ENCODE measurements at regions not wholly inside any gene's neighbourhood (a gene's known extent, or its start where the extent isn't known, plus 50 kb on each side); places are given as distances from the start of the nearest gene placed in this dataset.

DNA sequence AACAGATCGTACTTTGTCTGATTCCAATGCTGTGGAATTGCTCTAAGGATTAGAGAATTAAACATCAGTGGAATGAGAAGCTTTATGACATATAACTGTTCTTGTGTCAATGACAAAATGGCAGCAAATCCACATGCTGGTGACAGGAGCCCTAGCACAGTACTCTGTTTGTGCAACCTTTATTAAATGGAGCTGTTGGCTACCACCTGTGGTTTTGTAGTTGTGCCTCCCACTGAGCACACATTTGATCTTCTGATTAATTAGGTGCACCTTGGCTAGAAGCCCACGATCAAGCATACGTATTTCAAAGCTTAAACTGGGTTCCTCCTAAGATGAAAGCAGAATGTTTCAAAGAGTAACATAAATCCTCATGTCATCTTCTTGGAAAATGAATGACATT is 394.0 kb upstream of the IGFBP7 start:
- no peaks in the 10 kb centered on the region for H3K36me3 Mint-ChIP-seq (ENCODE audit: low read depth)
- H3K27ac Mint-ChIP-seq, result no peak overlapping the region
- no peaks in the 10 kb centered on the region for H3K27me3 Mint-ChIP-seq
- peaks cover 4% of the 10 kb centered on the region for H3K9me3 Mint-ChIP-seq
- ATAC-seq (replicated peaks), result no peak
- no peaks in the 10 kb centered on the region for H3K4me1 Mint-ChIP-seq
- H3K4me3 Mint-ChIP-seq, result no peak overlapping the region

GRCh38 chr4:57501720-57502119 is 391.5 kb upstream of the IGFBP7 start:
- ATAC-seq (replicated peaks), result no peak
- H3K27me3 Mint-ChIP-seq, result no peaks in the 10 kb centered on the region
- no peaks in the 10 kb centered on the region for H3K36me3 Mint-ChIP-seq (ENCODE audit: low read depth)
- H3K27ac Mint-ChIP-seq, result no peak overlapping the region
- H3K9me3 Mint-ChIP-seq, result peaks cover 4% of the 10 kb centered on the region
- no peak overlapping the region for H3K4me3 Mint-ChIP-seq
- no peaks in the 10 kb centered on the region for H3K4me1 Mint-ChIP-seq

- no peak overlapping the region for H3K4me3 Mint-ChIP-seq
- no peaks in the 10 kb centered on the region for H3K27me3 Mint-ChIP-seq
- ATAC-seq (replicated peaks), result no peak
- H3K9me3 Mint-ChIP-seq, result peaks cover 1% of the 10 kb centered on the region
- no peak overlapping the region for H3K27ac Mint-ChIP-seq
- H3K4me1 Mint-ChIP-seq, result no peaks in the 10 kb centered on the region
- H3K36me3 Mint-ChIP-seq (ENCODE audit: low read depth), result no peaks in the 10 kb centered on the region
These were observed 389.6 kb upstream of the IGFBP7 start for GRCh38 chr4:57499786-57500185.

- H3K27ac Mint-ChIP-seq, result no peak overlapping the region
These were observed 388.1 kb upstream of the IGFBP7 start for GRCh38 chr4:57498251-57498650.

GRCh38 chr4:57496697-57497471 is 386.7 kb upstream of the IGFBP7 start:
- ATAC-seq (replicated peaks), result no peak
- no peak overlapping the region for H3K27ac Mint-ChIP-seq
- H3K9me3 Mint-ChIP-seq, result peaks cover 8% of the 10 kb centered on the region
- H3K27me3 Mint-ChIP-seq, result no peaks in the 10 kb centered on the region
- no peak overlapping the region for H3K4me3 Mint-ChIP-seq
- no peaks in the 10 kb centered on the region for H3K4me1 Mint-ChIP-seq
- no peaks in the 10 kb centered on the region for H3K36me3 Mint-ChIP-seq (ENCODE audit: low read depth)

More at GRCh38 chr4:57498251-57498650, 388.1 kb upstream of the IGFBP7 start:
- ATAC-seq (replicated peaks), result no peak
- H3K4me3 Mint-ChIP-seq, result no peak overlapping the region
- peaks cover 4% of the 10 kb centered on the region for H3K9me3 Mint-ChIP-seq
- no peaks in the 10 kb centered on the region for H3K27me3 Mint-ChIP-seq
- no peaks in the 10 kb centered on the region for H3K4me1 Mint-ChIP-seq
- no peaks in the 10 kb centered on the region for H3K36me3 Mint-ChIP-seq (ENCODE audit: low read depth)

DNA sequence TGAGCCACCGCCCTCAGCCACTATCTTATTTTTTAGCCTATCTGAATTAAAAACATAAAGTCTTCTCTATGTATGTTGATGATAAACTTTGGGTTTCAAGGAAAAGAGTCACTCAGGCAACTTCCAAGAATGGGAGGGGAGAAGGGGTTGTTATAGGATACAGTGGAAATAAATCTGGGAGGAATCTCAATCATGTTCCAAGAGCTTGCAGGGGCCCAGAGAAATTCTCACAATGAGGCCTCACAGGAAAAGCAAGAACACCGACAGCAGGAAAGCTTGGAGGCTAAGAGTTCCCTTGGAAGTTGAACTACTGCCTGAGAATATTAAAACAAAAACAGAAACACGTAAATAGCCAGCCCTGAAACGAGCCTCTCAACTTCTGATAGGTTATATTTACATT is 384.6 kb upstream of the IGFBP7 start:
- no peak overlapping the region for H3K27ac Mint-ChIP-seq
- H3K27me3 Mint-ChIP-seq, result no peaks in the 10 kb centered on the region
- no peaks in the 10 kb centered on the region for H3K4me1 Mint-ChIP-seq
- H3K36me3 Mint-ChIP-seq (ENCODE audit: low read depth), result no peaks in the 10 kb centered on the region
- H3K9me3 Mint-ChIP-seq, result peaks cover 16% of the 10 kb centered on the region
- ATAC-seq (replicated peaks), result no peak
- H3K4me3 Mint-ChIP-seq, result no peak overlapping the region

DNA sequence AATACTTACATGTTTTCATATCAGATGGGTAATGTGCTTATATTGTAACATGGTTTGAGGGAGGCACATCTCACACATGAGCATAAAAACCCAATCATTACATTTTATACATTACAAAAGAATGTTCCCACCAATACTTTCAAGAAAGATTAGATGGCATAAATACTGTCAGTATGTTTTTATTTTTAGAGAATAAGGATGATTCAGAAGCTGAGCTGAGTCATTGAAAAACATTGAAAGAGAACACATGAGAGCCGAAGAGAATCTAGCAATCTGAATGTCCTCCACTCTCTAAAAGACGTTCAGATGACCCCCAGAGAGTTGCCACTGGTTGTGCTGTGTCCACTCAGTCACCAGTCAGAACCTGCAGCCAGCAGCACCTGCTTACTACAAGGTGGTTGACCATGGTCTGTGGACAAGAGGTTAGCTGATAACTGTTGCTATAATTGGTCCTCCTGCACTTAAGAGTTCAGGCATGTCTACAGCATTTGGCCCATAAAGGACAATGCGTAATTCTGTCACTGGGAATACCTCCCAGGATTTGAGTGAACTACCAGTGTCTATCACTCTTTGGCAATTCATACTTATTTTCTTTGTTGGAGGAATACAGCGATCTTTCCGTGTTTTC is 382.2 kb upstream of the IGFBP7 start:
- Mint-ChIP-seq H3K4me1 (no peaks in the 10 kb centered on the region), H3K27me3 (no peaks in the 10 kb centered on the region), H3K36me3 (ENCODE audit: low read depth) (no peaks in the 10 kb centered on the region), H3K9me3 (peaks cover 16% of the 10 kb centered on the region), H3K4me3 (no peak overlapping the region), H3K27ac (no peak overlapping the region)
- no peak for ATAC-seq (replicated peaks)

DNA sequence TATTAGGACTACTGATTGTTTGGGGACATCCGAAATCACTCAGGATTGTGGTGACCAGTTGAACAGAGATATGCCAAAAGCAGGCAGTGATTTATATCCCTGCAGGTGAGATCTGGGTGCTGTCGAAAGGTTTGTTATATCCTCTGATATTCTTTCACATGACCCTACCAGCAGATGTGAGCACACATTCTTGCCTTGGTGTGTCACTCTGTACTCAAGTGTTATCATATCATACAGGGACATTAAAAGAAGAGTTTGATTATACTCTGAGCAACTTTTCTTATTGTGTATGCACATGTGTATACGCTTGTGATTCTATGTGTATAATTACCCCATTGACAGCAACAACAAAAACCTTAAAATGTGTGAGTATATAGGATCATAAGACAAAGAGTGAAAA is 381.2 kb upstream of the IGFBP7 start:
- Mint-ChIP-seq H3K36me3 (ENCODE audit: low read depth) (no peaks in the 10 kb centered on the region), H3K4me3 (no peak overlapping the region), H3K9me3 (peaks cover 16% of the 10 kb centered on the region), H3K27ac (no peak overlapping the region), H3K27me3 (no peaks in the 10 kb centered on the region), H3K4me1 (no peaks in the 10 kb centered on the region)
- no peak for ATAC-seq (replicated peaks)

DNA sequence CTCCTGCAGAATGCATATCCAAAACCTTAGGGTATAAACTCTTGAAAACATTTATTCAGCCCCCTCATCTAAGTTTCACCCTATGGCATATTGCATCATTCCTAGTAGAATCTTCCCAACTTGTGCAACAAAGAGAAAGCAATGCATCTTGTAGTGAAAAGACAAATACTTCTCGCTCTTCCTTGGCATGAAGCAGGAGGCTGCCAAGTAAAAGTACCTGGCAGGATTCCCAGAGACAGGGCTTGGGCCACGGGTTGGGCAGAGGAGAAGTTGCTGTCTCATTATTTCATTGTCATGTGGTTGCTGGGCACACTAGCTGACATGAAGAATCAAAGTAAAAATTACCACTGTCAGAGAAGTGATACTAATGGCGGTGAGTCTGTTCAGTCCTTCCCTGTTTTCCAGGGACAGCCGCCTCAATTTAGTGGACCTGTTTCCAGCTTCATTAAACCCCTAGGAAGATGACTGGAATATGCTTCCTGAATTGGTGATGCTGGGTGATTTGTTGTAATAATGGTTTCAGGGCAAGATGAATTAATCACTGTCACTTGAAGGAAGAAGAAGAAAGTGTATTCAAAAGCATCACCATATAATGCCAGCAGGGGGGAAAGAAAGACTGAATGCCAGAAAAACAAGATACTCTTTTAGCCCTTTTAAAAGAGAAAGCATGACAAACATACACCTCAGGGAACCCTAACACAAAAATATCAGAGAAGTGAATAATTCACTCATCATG is 380.5 kb upstream of the IGFBP7 start:
- H3K9me3 Mint-ChIP-seq, result peaks cover 16% of the 10 kb centered on the region
- no peaks in the 10 kb centered on the region for H3K27me3 Mint-ChIP-seq
- no peaks in the 10 kb centered on the region for H3K4me1 Mint-ChIP-seq
- no peak overlapping the region for H3K4me3 Mint-ChIP-seq
- no peaks in the 10 kb centered on the region for H3K36me3 Mint-ChIP-seq (ENCODE audit: low read depth)
- H3K27ac Mint-ChIP-seq, result no peak overlapping the region
- ATAC-seq (replicated peaks), result no peak

DNA sequence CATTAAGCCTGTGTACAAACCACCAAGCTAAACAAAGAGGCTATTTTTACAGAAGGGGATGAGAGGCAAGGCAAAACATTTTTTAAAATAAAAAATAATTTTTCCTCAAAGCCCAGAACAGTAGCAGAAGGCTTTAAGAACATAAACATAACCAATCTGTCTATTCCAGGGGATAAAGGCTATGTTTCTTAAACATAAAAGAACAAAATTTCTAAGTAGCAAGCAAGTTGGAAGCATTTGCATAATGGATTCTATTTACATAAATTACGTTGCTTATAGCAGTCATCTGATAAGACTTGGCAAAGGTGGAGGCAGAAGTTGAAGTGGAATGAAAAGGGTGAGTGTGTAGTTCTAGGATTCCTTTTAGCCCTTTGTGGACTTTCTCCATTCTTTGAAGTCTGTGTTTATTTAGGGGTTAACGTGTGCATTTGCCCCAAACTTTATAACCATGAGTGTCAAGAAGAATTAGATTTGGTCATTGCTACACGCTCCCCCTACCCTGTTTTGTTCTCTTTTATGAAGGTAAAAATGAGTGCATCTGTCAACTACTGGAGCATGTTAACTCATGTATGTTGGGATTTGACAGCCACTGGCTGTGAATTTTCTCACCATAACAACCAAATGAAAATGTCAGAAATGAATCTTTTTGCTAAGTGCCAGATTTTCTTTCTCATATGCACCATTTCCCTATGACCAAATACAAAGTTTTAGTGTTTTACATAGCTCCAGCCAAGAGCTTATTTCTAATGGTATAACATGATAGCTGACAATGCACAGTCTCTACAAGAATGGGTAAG is 378.4 kb upstream of the IGFBP7 start:
- Mint-ChIP-seq H3K9me3 (peaks cover 12% of the 10 kb centered on the region), H3K27ac (no peak overlapping the region), H3K4me3 (no peak overlapping the region), H3K4me1 (no peaks in the 10 kb centered on the region), H3K27me3 (no peaks in the 10 kb centered on the region), H3K36me3 (ENCODE audit: low read depth) (no peaks in the 10 kb centered on the region)
- ATAC-seq (replicated peaks), result no peak

DNA sequence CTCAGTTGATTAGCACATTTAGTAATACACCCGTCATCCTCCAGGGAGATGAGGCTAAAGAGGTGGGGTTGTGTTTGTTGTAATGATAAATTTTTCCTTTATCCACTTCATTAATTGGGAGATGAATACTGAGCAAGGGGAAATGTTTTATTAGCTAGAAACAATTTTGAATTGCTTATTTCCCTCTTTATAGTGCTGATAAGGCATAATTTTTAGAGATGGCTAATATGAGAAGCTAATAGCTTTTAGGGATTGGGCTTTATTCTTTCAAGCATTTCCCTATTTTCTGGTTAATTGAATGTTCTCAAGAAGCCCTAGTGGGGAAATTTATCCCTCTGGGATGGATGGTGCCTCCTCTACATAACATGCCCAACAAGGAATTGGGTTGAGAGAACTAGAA is 365.2 kb upstream of the IGFBP7 start:
- H3K27me3 Mint-ChIP-seq, result no peaks in the 10 kb centered on the region
- H3K4me1 Mint-ChIP-seq, result no peaks in the 10 kb centered on the region
- H3K36me3 Mint-ChIP-seq (ENCODE audit: low read depth), result no peaks in the 10 kb centered on the region
- H3K27ac Mint-ChIP-seq, result no peak overlapping the region
- H3K4me3 Mint-ChIP-seq, result no peak overlapping the region
- H3K9me3 Mint-ChIP-seq, result peaks cover 5% of the 10 kb centered on the region
- no peak for ATAC-seq (replicated peaks)

- no peak for ATAC-seq (replicated peaks)
- H3K36me3 Mint-ChIP-seq (ENCODE audit: low read depth), result no peaks in the 10 kb centered on the region
- peaks cover 13% of the 10 kb centered on the region for H3K9me3 Mint-ChIP-seq
- no peaks in the 10 kb centered on the region for H3K27me3 Mint-ChIP-seq
- no peak overlapping the region for H3K4me3 Mint-ChIP-seq
- no peak overlapping the region for H3K27ac Mint-ChIP-seq
- H3K4me1 Mint-ChIP-seq, result no peaks in the 10 kb centered on the region
These were observed 355.3 kb upstream of the IGFBP7 start for GRCh38 chr4:57465321-57466056.

GRCh38 chr4:57462843-57463242 is 352.7 kb upstream of the IGFBP7 start:
- Mint-ChIP-seq H3K27me3 (no peaks in the 10 kb centered on the region), H3K27ac (no peak overlapping the region), H3K4me3 (no peak overlapping the region), H3K9me3 (peaks cover 14% of the 10 kb centered on the region), H3K36me3 (ENCODE audit: low read depth) (no peaks in the 10 kb centered on the region), H3K4me1 (no peaks in the 10 kb centered on the region)
- ATAC-seq (replicated peaks), result no peak

DNA sequence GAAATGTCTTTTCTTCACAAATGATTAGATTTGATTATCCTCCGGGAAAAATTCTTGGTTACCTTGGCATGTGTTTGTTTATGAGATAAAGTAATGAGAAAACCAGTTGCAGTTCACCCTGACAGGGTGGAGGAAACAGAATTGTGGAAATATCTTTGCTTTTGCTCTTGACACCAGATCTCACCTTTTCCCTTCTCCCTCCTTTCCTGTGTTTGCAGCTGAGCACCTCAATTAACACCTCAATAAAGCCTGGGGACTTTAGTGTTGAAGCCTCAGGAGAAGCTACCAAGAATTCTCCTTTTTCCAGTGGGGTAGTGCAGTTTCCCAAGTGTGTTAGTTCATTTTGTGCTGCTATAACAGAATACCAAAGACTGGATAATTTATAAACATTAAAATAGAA is 350.8 kb upstream of the IGFBP7 start:
- no peak overlapping the region for H3K4me3 Mint-ChIP-seq

More for the DNA sequence above, 350.8 kb upstream of the IGFBP7 start:
- no peak overlapping the region for H3K27ac Mint-ChIP-seq
- H3K9me3 Mint-ChIP-seq, result peaks cover 15% of the 10 kb centered on the region
- no peak for ATAC-seq (replicated peaks)
- no peaks in the 10 kb centered on the region for H3K27me3 Mint-ChIP-seq
- no peaks in the 10 kb centered on the region for H3K4me1 Mint-ChIP-seq
- no peaks in the 10 kb centered on the region for H3K36me3 Mint-ChIP-seq (ENCODE audit: low read depth)

All from activated T-helper 17 cell treated with anti-CD3 and anti-CD28 coated beads, Interleukin-2, amount 50 U/mL, for 72 hours (primary cell).